CD4-positive, alpha-beta T cell treated with Interleukin-17A for 4 hours (primary cell): ENCODE measurements at regions not wholly inside any gene's neighbourhood (a gene's known extent, or its start where the extent isn't known, plus 50 kb on each side); places are given as distances from the start of the nearest gene placed in this dataset.

Experiments
- DNase-seq: peaks from one replicate; pipeline ENCODE4 v3.0.0-alpha.2; 2020; ENCODE audit warnings: mixed read lengths

- DNase-seq: no peak
Measured at GRCh38 chr1:4928186-4928585, 273.8 kb downstream of the AJAP1 start.

GRCh38 chr1:4924356-4924755 lies 269.9 kb downstream of the AJAP1 start:
- DNase-seq: no peak

GRCh38 chr1:4916610-4917009 lies 262.2 kb downstream of the AJAP1 start:
- DNase-seq: no peak

GRCh38 chr1:4915154-4915553 lies 260.7 kb downstream of the AJAP1 start:
- no peak for DNase-seq

GRCh38 chr1:4908486-4908885 lies 254.1 kb downstream of the AJAP1 start:
- no peak for DNase-seq

- DNase-seq: no peak
Measured at GRCh38 chr1:4894566-4894965, 240.2 kb downstream of the AJAP1 start.

GRCh38 chr1:4880626-4881025 lies 226.2 kb downstream of the AJAP1 start:
- DNase-seq: no peak

- DNase-seq: no peak
Measured at GRCh38 chr1:4877426-4877825, 223.0 kb downstream of the AJAP1 start.

- DNase-seq: no peak
Measured at GRCh38 chr1:4871373-4871772, 217.0 kb downstream of the AJAP1 start.

- no peak for DNase-seq
Measured at GRCh38 chr1:4868521-4868920, 214.1 kb downstream of the AJAP1 start.

- no peak for DNase-seq
Measured at GRCh38 chr1:4856396-4856795, 202.0 kb downstream of the AJAP1 start.

- no peak for DNase-seq
Measured at GRCh38 chr1:4854367-4854766, 200.0 kb downstream of the AJAP1 start.

GRCh38 chr1:4853904-4854303 lies 199.5 kb downstream of the AJAP1 start:
- DNase-seq: no peak

- DNase-seq: no peak
Measured at GRCh38 chr1:4851385-4852065, 197.1 kb downstream of the AJAP1 start.

- no peak for DNase-seq
Measured at GRCh38 chr1:4848431-4848830, 194.0 kb downstream of the AJAP1 start.

GRCh38 chr1:4847711-4848110 lies 193.3 kb downstream of the AJAP1 start:
- no peak for DNase-seq
